ENCODE measurements at regions not wholly inside any gene's neighbourhood (a gene's known extent, or its start where the extent isn't known, plus 50 kb on each side); places are given as distances from the start of the nearest gene placed in this dataset.

- DNase-seq, result no peak
Observed at GRCh38 chr1:232305050-232305449, 324.9 kb downstream of the SIPA1L2 start.

GRCh38 chr1:232303222-232303620 is 326.7 kb downstream of the SIPA1L2 start:
- DNase-seq, result no peak

GRCh38 chr1:232302376-232303221 is 327.3 kb downstream of the SIPA1L2 start:
- DNase-seq, result no peak

- DNase-seq, result no peak
Observed at GRCh38 chr1:232301246-232301645, 328.7 kb downstream of the SIPA1L2 start.

GRCh38 chr1:232300466-232300865 is 329.5 kb downstream of the SIPA1L2 start:
- DNase-seq, result no peak

GRCh38 chr1:232296461-232296860 is 333.5 kb downstream of the SIPA1L2 start:
- DNase-seq, result no peak

GRCh38 chr1:232293361-232293760 is 336.6 kb downstream of the SIPA1L2 start:
- no peak for DNase-seq

- DNase-seq, result no peak
Observed at GRCh38 chr1:232292818-232293217, 337.1 kb downstream of the SIPA1L2 start.

GRCh38 chr1:232292239-232292638 is 337.7 kb downstream of the SIPA1L2 start:
- DNase-seq, result no peak

- no peak for DNase-seq
Observed at GRCh38 chr1:232291681-232292080, 338.3 kb downstream of the SIPA1L2 start.

- DNase-seq, result no peak
Observed at GRCh38 chr1:232291261-232291660, 338.7 kb downstream of the SIPA1L2 start.

- no peak for DNase-seq
Observed at GRCh38 chr1:232290570-232290969, 339.4 kb downstream of the SIPA1L2 start.

GRCh38 chr1:232287676-232288569 is 342.0 kb downstream of the SIPA1L2 start:
- no peak for DNase-seq

- no peak for DNase-seq
Observed at GRCh38 chr1:232285138-232285537, 344.8 kb downstream of the SIPA1L2 start.

GRCh38 chr1:232283864-232284263 is 346.1 kb downstream of the SIPA1L2 start:
- DNase-seq, result no peak

GRCh38 chr1:232282498-232282897 is 347.4 kb downstream of the SIPA1L2 start:
- no peak for DNase-seq

GRCh38 chr1:232280910-232281309 is 349.0 kb downstream of the SIPA1L2 start:
- DNase-seq, result no peak

- DNase-seq, result no peak
Observed at GRCh38 chr1:232279909-232280400, 350.0 kb downstream of the SIPA1L2 start.

- DNase-seq, result no peak
Observed at GRCh38 chr1:232278925-232279324, 351.0 kb downstream of the SIPA1L2 start.

GRCh38 chr1:232276651-232277050 is 353.3 kb downstream of the SIPA1L2 start:
- no peak for DNase-seq

GRCh38 chr1:232274999-232275710 is 354.8 kb downstream of the SIPA1L2 start:
- DNase-seq, result no peak

- no peak for DNase-seq
Observed at GRCh38 chr1:232274236-232274855, 355.6 kb downstream of the SIPA1L2 start.

- DNase-seq, result no peak
Observed at GRCh38 chr1:232273011-232273410, 356.9 kb downstream of the SIPA1L2 start.
